ENCODE measurements at regions not wholly inside any gene's neighbourhood (a gene's known extent, or its start where the extent isn't known, plus 50 kb on each side); places are given as distances from the start of the nearest gene placed in this dataset.

DNA sequence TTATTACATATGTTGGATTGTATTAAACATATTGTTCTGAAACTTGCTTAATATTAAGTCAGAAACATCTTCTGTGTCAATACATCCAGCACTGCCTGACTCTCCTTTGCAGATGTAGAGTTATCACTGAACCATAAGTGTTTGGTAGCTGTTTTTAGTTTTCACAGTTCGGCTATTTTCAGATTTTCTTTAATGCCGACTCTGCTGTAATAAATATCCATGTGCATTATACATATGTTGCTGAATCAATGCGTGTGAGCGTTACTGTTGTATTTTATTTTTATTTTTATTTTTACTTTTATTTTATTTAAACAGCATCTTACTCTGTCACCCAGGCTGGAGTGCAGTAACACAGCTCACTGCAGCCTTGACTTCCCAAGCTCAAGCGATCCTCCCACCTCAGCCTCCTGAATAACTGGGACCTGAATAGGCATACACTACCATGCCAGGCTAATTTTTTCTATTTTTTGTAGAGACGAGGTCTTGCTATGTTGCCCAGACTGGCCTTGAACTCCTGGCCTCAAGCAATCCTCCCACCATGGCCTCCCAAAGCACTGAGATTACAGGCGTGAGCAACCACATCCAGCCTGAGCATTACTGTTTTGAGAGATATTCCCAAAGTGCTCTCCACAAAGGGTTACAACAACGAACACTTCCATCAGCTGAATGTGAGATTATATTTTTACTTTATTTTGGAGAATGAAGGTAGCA lies 50.7 kb upstream of the NOCT start:
- no peak for DNase-seq (ENCODE audit: low read depth in 3 of 3)

GRCh38 chr4:138963412-138963811 lies 52.2 kb upstream of the NOCT start:
- DNase-seq (ENCODE audit: low read depth in 3 of 3): no peak

DNA sequence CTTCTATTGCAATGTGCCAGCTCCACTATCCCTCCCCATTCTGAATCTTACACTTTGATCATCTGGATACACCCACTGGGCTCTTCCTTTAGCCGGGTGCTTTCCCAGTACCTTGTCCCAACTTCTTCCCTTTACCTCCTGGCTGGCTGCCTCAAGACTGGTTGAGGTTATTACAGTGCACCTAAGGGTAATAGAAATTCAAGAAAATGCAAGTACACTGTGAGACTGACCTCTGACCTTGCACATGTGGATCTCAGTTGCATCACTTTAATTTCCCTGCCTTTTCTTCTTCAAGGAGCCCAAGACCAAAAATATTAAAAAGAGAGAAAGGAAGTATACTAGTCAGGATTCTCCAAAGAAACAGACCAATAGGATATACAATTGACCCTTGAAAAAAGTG lies 53.9 kb upstream of the NOCT start:
- no peak for DNase-seq (ENCODE audit: low read depth in 3 of 3)

GRCh38 chr4:138961129-138961528 lies 54.5 kb upstream of the NOCT start:
- no peak for DNase-seq (ENCODE audit: low read depth in 3 of 3)

- no peak for DNase-seq (ENCODE audit: low read depth in 3 of 3)
Observed at GRCh38 chr4:138960175-138960710, 55.3 kb upstream of the NOCT start.

GRCh38 chr4:138959097-138959815 lies 56.3 kb upstream of the NOCT start:
- DNase-seq (ENCODE audit: low read depth in 3 of 3): no peak

DNA sequence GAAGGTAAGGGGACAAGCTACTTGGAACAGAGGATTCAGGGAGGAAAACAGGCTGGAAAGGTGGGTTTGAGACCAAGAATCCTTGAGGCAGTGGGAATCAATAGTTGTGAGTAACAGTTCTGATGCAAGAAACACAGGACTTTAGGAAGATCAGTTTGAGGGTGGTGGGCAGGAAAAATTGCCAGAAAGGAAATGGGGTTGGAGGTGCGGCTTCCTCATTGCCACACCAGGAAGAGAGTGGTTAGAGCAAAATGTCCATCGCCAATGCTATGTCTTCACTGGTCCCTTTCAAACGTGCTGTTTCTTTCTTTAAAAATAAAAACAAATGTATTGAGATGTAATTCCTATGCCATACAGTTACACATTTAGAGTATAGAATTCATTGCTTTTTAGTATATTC lies 57.1 kb upstream of the NOCT start:
- no peak for DNase-seq (ENCODE audit: low read depth in 3 of 3)

- no peak for DNase-seq (ENCODE audit: low read depth in 3 of 3)
Observed at GRCh38 chr4:138957302-138957701, 58.3 kb upstream of the NOCT start.

DNA sequence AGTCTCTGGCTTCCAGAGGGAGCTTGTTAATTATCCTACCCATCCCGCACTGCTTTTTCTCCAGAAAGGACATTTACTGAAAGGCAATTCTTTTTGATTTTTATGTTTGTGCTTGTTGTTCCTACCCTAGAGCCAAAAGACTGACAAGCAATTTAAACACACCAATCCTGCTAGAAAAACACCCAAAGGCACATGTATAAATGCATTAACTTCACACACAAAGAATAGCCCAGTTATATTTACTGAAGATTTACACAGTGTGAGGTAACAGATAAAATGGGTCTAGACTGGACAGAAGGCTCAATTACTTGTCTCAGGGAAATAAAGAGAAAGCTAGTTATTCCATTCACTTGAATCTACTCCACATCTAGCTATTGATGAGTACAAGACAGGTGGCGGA lies 61.2 kb upstream of the NOCT start:
- no peak for DNase-seq (ENCODE audit: low read depth in 3 of 3)

DNA sequence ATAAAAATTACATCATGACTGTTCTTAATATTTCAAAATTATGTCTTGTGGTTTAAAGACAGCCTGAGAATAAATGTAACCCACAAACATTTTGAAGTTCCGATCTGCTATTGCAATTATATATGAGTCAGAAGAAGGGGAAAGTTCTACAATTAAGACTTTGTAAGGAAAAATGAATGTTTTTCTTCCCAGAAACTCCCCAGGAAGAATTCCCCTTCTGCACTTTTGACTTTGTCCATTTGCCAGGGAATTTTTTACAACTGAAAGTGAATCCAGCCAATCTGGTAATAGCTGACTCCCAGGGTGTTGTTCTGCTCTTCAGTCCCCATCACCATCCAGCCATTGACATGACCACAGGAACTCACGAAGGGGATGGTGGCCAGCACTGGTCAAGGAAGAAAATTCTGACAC lies 61.6 kb upstream of the NOCT start:
- DNase-seq (ENCODE audit: low read depth in 3 of 3): no peak

DNA sequence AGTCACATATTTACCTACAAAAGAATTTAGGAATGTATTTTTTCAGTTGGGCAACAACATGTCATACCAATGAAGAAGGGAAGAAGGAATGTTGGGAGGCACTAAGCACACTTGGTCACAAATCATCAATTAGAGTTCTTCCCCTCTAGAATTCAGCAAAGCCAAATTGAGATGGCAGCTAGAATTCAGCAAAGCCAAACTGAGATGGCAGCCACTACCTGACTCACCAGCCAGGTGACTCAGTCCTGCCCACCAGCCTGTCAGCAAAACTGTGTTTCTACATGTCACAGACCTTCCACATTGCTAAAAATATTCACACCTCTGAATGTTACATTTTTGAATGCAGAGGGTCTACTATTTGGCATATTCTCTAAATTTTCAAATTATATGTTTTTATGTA lies 63.2 kb upstream of the NOCT start:
- DNase-seq (ENCODE audit: low read depth in 3 of 3): peak in 1 of 3 experiments; percentile 15

DNA sequence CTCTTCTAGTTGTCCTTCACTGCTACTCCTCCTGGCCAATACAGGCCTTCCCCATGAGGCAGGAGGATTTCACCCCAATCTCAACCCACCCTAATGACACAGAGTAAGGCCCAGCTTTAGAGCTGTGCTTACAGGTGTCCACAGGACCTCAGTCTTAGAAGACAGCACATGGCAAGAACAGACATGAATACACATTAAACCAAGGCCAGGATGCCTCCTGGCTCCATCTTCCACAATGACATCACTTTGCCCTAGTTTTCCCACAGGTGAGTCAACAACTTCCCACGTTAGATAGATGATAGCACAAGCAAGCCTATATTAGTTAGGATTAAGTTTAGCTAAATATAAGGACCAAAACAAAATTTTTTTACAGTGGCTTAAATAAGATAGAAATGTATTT lies 63.8 kb upstream of the NOCT start:
- no peak for DNase-seq (ENCODE audit: low read depth in 3 of 3)

DNA sequence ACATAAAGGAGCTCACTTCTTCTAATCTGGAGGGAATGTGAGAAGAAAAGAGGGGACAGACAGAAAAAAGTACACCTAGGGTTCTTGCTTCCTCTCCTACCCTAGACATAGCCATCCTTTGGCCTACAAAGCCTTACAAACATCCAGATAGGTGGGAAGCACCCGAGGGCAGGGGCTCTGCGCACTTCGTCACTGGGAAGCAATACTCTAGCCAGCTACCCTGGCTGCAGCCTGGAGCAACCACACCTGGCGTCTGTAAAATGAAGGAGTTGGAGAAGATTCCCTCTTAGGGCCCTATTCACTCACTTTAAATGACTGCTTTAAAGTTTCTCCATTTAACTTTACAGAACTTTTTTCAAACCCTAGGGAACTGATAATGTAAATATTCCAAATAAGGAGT lies 65.7 kb upstream of the NOCT start:
- no peak for DNase-seq (ENCODE audit: low read depth in 3 of 3)

- DNase-seq (ENCODE audit: low read depth in 3 of 3): no peak
Observed at GRCh38 chr4:138948918-138949317, 66.7 kb upstream of the NOCT start.

DNA sequence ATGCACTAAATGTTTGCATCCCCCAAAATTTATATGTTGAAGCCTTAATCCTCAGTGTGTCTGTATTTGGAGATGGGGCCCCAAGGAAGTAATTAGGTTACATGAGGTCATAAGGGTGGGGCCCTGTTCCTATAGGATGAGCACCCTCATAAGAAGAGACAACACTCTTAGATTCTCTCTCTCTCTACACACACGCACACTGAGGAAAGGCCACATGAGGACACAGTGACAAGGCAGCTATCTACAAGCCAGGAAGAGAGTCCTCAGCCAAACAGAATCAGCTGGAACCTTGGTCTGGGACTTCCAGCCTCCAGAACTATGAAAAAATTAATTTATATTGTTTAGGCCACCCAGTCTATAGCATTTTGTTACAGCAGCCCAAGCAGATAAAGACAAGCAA lies 69.3 kb upstream of the NOCT start:
- no peak for DNase-seq (ENCODE audit: low read depth in 3 of 3)

GRCh38 chr4:138945840-138946239 lies 69.7 kb upstream of the NOCT start:
- DNase-seq (ENCODE audit: low read depth in 3 of 3): no peak

DNA sequence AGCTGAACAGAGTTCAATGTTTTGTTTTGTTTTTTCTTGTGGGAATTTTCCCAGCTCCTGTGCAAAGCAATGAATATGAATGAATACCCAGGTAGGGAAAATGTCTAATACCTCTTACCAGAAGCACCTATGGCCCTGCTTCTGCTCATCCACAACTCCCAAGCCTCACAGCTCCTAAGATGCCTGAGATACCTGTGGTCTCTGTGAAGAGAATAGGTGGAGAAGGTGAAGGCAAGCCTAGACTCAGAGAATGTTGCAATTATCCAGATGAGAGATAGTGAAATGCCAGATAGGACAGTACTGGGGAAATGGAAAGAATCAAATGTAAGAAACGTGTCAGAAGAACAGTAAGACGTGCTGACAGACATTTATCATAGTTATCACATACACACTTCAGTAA lies 70.2 kb upstream of the NOCT start:
- DNase-seq (ENCODE audit: low read depth in 3 of 3): no peak

GRCh38 chr4:138943893-138944292 lies 71.7 kb upstream of the NOCT start:
- no peak for DNase-seq (ENCODE audit: low read depth in 3 of 3)

DNA sequence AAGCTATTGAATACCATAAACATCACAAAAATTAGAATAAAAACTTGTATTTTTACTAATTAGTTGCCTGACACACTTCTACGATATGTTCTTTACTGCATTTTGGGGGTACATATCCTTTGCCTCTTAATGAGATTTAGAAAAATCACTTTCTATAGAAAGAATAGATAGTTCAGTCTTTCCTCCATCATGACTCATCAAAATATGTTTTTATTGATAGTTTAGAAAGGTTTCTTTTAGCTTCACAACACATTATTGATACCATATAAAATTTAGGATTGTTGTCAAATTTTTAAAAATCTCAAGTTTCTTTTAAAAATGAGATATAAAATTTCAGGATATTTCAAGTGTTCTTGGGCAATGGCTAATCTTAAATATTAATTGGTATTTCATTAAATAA lies 74.5 kb upstream of the NOCT start:
- DNase-seq (ENCODE audit: low read depth in 3 of 3): no peak

DNA sequence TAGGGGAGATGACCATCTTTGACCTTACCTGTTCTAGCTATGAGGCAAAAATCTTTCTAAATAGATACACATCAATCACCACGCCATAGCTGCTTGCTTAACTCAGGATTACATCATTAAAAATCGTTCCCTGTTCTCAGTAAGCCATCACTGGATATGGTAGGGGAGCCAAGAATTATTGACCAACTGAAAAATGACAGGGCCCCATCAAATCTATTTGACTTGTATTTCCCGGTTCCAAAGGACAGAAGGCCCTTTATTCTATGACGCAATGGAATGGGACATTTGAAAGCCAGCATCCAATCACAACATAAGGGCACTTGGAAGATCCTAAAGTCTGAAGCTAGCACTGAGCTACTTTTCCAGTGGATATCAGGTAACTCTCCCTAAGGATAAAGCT lies 75.6 kb upstream of the NOCT start:
- DNase-seq (ENCODE audit: low read depth in 3 of 3): no peak

DNA sequence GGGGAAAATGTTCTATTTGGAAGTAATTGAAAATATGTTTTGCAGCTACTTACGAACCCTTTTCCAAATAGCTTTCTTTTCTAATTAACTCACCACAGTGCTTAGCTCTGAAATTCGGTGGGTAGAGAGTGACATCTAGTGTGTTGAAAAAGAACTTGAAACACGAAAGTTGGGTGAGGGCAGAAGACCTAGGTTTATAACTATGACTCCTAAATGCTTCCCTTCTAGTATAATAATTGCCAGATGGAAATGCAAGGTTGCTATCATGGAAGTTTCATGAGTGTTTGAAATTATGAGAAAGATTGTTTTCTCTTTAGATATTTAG lies 77.3 kb upstream of the NOCT start:
- no peak for DNase-seq (ENCODE audit: low read depth in 3 of 3)

DNA sequence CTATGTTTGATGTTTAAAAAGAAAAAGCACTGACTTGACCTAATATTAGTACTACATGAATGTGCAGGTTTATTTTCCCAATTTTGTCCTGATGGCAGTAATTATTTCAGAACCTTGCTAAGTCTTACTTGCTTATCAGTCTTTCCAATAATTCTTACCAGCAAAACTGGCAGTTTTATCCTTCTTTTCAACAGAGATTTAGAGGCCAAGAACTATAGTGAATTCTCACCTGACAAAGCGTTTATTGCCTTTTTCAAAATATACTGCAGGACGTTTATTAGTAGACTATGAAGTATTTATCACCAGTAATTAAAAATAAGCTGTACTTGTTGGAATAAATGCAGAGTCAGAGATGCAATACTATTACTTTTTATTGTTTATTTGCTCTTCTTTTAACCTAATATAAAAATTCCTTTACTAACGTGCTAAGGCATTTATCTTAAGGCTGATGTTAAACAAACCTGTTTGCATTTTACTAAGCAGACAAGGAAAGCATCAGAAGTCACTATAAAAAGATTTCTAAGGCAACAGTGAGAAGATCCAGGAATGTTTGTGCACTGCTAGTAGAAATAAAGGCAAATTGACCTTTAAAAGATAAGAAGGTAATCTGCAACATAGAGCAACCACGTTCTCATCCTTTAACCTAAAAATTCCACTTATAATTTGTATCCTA lies 80.3 kb upstream of the NOCT start:
- no peak for DNase-seq (ENCODE audit: low read depth in 3 of 3)

GRCh38 chr4:138927072-138927471 lies 88.5 kb upstream of the NOCT start:
- no peak for DNase-seq (ENCODE audit: low read depth in 3 of 3)
